ENCODE measurements at regions not wholly inside any gene's neighbourhood (a gene's known extent, or its start where the extent isn't known, plus 50 kb on each side); places are given as distances from the start of the nearest gene placed in this dataset.

- Histone ChIP-seq H3K27ac (ENCODE audit: control insufficient read depth, insufficient read depth) (no peak overlapping the region), H3K9me3 (replicated peaks; ENCODE audit: control insufficient read depth, insufficient read depth, low read length) (no peaks in the 10 kb centered on the region), H3K9ac (ENCODE audit: control insufficient read depth, insufficient read depth, low read length) (no peak overlapping the region), H3K4me2 (ENCODE audit: control insufficient read depth, insufficient read depth) (no peak overlapping the region), H3K79me2 (ENCODE audit: control insufficient read depth, insufficient read depth, low read length) (no peaks in the 10 kb centered on the region), H3K4me1 (ENCODE audit: control insufficient read depth, insufficient read depth, low read length) (no peaks in the 10 kb centered on the region), H3K4me3 (no peak overlapping the region), H3K36me3 (ENCODE audit: control insufficient read depth in 2 of 2, insufficient read depth in 2 of 2, low read length in 1 of 2) (no peaks in the 10 kb centered on the region), H4K20me1 (ENCODE audit: control insufficient read depth, insufficient read depth) (no peaks in the 10 kb centered on the region), H3K27me3 (replicated peaks in 1 of 2; ENCODE audit: control insufficient read depth in 2 of 2, insufficient read depth in 2 of 2, low read length in 1 of 2) (no peaks in the 10 kb centered on the region), H2AFZ (ENCODE audit: control insufficient read depth, low read depth, low read length) (no peak overlapping the region)
- no peak for FAIRE-seq
- no peak for ATAC-seq
- ChIA-PET RAD21 (ENCODE audit: unreplicated experiment) (interaction anchor here (0.7 to 3.6 kb wide), 4 partner anchors 55 to 297 kb away, joined by 3 to 59 read pairs (median 4); no protein-coding TSS in a partner anchor), CTCF (interaction anchor here (1.1 to 5.2 kb wide), 15 partner anchors 8 to 673 kb away, joined by 3 to 64 read pairs (median 4); partner anchors contain the start of gene AHR), SMC1A (ENCODE audit: uncharacterized antibody, unreplicated experiment) (interaction anchor here (0.6 to 3.5 kb wide), 6 partner anchors 9 to 639 kb away, joined by 3 to 35 read pairs (median 4); no protein-coding TSS in a partner anchor), POLR2A (no interaction called here)
- no peak for DNase-seq (ENCODE audit: low read depth, low spot score)
- 97% methylated on average over 2 of the region's 2 CpGs for WGBS (ENCODE audit: insufficient coverage, insufficient replicate concordance, low lambda C conversion rate, missing lambda C conversion rate)
- TF ChIP-seq ZZZ3 (IDR thresholded peaks at IDR 0.05; ENCODE audit: control insufficient read depth, insufficient read length, low read depth), result no peak
- no peak for TF ChIP-seq BHLHE40 (IDR thresholded peaks at IDR 0.05; ENCODE audit: borderline replicate concordance in 1 of 2, low read depth in 2 of 2, low read length in 1 of 2)
- no peak for TF ChIP-seq SREBF2 (IDR thresholded peaks at IDR 0.05; ENCODE audit: low read length)
- TF ChIP-seq RAD21 (IDR thresholded peaks at IDR 0.05; ENCODE audit: insufficient read depth, low read depth, low read length), result no peak
- TF ChIP-seq ATF7 (IDR thresholded peaks at IDR 0.05; ENCODE audit: low read depth), result no peak
- no peak for TF ChIP-seq RUNX3 (IDR thresholded peaks at IDR 0.05; ENCODE audit: low read length)
- TF ChIP-seq E4F1 (IDR thresholded peaks at IDR 0.05; ENCODE audit: borderline replicate concordance, partially characterized antibody), result no peak
- no peak for TF ChIP-seq NBN (IDR thresholded peaks at IDR 0.05)
- no TSS peak for BruUV-seq (replicated peaks)
- intact Hi-C loops (cut with micrococcal nuclease; ENCODE audit: unreplicated experiment) (no loop called here), in situ Hi-C loops (cut with MboI) (no loop called here)
Measured at GRCh38 chr7:17007841-17008240, 126.1 kb upstream of the AGR3 start.
